SU-DHL-6 (cell line): ENCODE measurements at regions not wholly inside any gene's neighbourhood (a gene's known extent, or its start where the extent isn't known, plus 50 kb on each side); places are given as distances from the start of the nearest gene placed in this dataset.

Source experiments
- H2AFZ ChIP-seq: fragments of 200-600 bp; sonication (generic); 2 replicates; pipeline ENCODE4 v1.6.1; 2014; ENCODE audit warnings: low read depth, mild to moderate bottlenecking, moderate library complexity, mixed read lengths, antibody characterized with exemption, low read length; ENCODE audit not compliant: severe bottlenecking
- H3F3A ChIP-seq: fragments of 200-600 bp; shearing (Covaris generic); 2 replicates; pipeline ENCODE4 v1.6.0; 2016; ENCODE audit warnings: antibody characterized with exemption, mild to moderate bottlenecking; ENCODE audit not compliant: insufficient read depth
- H3K27ac ChIP-seq: fragments of 200-600 bp; sonication (generic); 2 replicates; pipeline ENCODE4 v1.5.1; 2016; ENCODE audit warnings: low read depth, mild to moderate bottlenecking, low read length, moderate library complexity, mixed read lengths
- H3K27me3 ChIP-seq: fragments of 200-600 bp; sonication (generic), shearing (Covaris generic); 2 replicates; pipeline ENCODE4 v1.6.0; 2014; ENCODE audit warnings: mild to moderate bottlenecking, low read length
- H3K36me3 ChIP-seq: fragments of 200-600 bp; sonication (generic); 2 replicates; pipeline ENCODE4 v1.6.1; 2014; ENCODE audit warnings: mild to moderate bottlenecking, low read length, mixed read lengths
- H3K4me2 ChIP-seq: fragments of 300-600, 200-600 bp; shearing (Covaris generic), sonication (generic); 2 replicates; pipeline ENCODE4 v1.6.0; 2014; ENCODE audit warnings: low read length, low read depth, mild to moderate bottlenecking; ENCODE audit not compliant: poor library complexity, severe bottlenecking
- H3K4me3 ChIP-seq: fragments of 200-600 bp; sonication (generic); 2 replicates; pipeline ENCODE4 v1.5.1; 2014; ENCODE audit warnings: antibody characterized with exemption, low read length, mild to moderate bottlenecking, mixed read lengths; ENCODE audit not compliant: insufficient read depth, poor library complexity, severe bottlenecking
- H3K79me2 ChIP-seq: fragments of 200-600 bp; sonication (generic); 2 replicates; pipeline ENCODE4 v1.6.1; 2014; ENCODE audit warnings: mild to moderate bottlenecking, low read length, moderate library complexity; ENCODE audit not compliant: insufficient read depth
- H3K9ac ChIP-seq: fragments of 200-600 bp; sonication (generic); 2 replicates; pipeline ENCODE4 v1.7.0; 2014; ENCODE audit warnings: mild to moderate bottlenecking, low read length
- H3K9me2 ChIP-seq: fragments of 200-600 bp; sonication (generic); replicated peaks from 2 replicates; pipeline ENCODE4 v1.6.1; 2014; ENCODE audit warnings: low read length; ENCODE audit not compliant: insufficient read depth
- H3K9me3 ChIP-seq: fragments of 200-600 bp; sonication (generic); 2 replicates; pipeline ENCODE4 v1.6.1; 2014; ENCODE audit warnings: low read length, mixed read lengths; ENCODE audit not compliant: insufficient read depth
- H4K20me1 ChIP-seq: fragments of 200-600 bp; sonication (generic); 2 replicates; pipeline ENCODE4 v1.6.1; 2014; ENCODE audit warnings: low read depth, mild to moderate bottlenecking, antibody characterized with exemption, low read length, moderate library complexity, mixed read lengths
- CTCF ChIP-seq: fragments of 200-600 bp; sonication (generic); IDR thresholded peaks from one replicate; pipeline ENCODE4 v1.5.1; 2017; ENCODE audit warnings: antibody characterized with exemption, mild to moderate bottlenecking, low read length, moderate library complexity; ENCODE audit not compliant: insufficient read depth, poor library complexity, severe bottlenecking
- EZH2phosphoT487 ChIP-seq: fragments of 200-600 bp; sonication (generic), shearing (Covaris generic); conservative IDR thresholded peaks from 2 replicates; pipeline ENCODE4 v1.6.1; 2018; ENCODE audit warnings: mild to moderate bottlenecking, antibody characterized with exemption, low read length, moderate library complexity, mixed read lengths

- no peaks in the 10 kb centered on the region for H3K9me3 ChIP-seq
- H3K4me2 ChIP-seq: no peak overlapping the region
- no peaks in the 10 kb centered on the region for H3K36me3 ChIP-seq
- no peaks in the 10 kb centered on the region for H4K20me1 ChIP-seq
- H3K27ac ChIP-seq: no peak overlapping the region
- no peaks in the 10 kb centered on the region for H3F3A ChIP-seq
- H2AFZ ChIP-seq: no peak overlapping the region
- H3K27me3 ChIP-seq: no peaks in the 10 kb centered on the region; the same call in 1 of the 2 replicates
- no peak for TF ChIP-seq CTCF
- TF ChIP-seq EZH2phosphoT487: no peak
- no peak overlapping the region for H3K4me3 ChIP-seq
- H3K9me2 ChIP-seq: no peaks in the 10 kb centered on the region
- no peaks in the 10 kb centered on the region for H3K79me2 ChIP-seq
- no peak overlapping the region for H3K9ac ChIP-seq
Observed at GRCh38 chr5:15133456-15133965, 261.9 kb upstream of the ANKH start.

- Histone ChIP-seq H3K4me3 (no peak overlapping the region), H3K9me3 (no peaks in the 10 kb centered on the region), H4K20me1 (no peaks in the 10 kb centered on the region), H3K9ac (no peak overlapping the region), H3K79me2 (no peaks in the 10 kb centered on the region), H3K36me3 (no peaks in the 10 kb centered on the region), H3K27me3 (no peaks in the 10 kb centered on the region), H3K4me2 (no peak overlapping the region), H3K27ac (no peak overlapping the region), H3F3A (no peaks in the 10 kb centered on the region), H2AFZ (no peak overlapping the region), H3K9me2 (no peaks in the 10 kb centered on the region)
- TF ChIP-seq CTCF: no peak
- TF ChIP-seq EZH2phosphoT487: no peak
Observed at GRCh38 chr5:15132816-15133405, 261.3 kb upstream of the ANKH start.

DNA sequence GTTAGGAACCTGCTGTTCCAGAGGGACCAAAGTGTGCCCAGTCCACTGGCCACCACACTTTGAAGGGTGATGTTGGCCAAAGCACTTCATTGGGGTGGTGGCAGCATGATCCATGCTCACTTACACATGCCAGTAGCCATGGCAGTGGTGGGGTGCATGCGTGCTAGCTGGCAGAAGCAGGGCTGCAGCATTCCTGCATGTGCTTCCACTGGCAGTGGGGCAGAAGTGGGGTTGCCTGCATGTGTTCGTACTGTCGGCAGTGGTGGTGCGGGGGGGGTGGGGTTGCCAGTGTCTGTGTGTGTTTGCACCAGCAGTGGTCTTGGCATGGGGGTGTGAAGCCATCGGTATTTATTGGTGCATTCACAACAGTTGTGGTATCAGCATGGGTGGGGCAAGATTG, 260.3 kb upstream of the ANKH start:
- Histone ChIP-seq H3K9me3 (no peaks in the 10 kb centered on the region), H3K27me3 (no peaks in the 10 kb centered on the region), H3K79me2 (no peaks in the 10 kb centered on the region), H3K27ac (no peak overlapping the region), H3K36me3 (no peaks in the 10 kb centered on the region), H3K4me3 (no peak overlapping the region), H3F3A (no peaks in the 10 kb centered on the region), H3K9ac (no peak overlapping the region), H2AFZ (no peak overlapping the region), H3K9me2 (no peaks in the 10 kb centered on the region), H4K20me1 (no peaks in the 10 kb centered on the region), H3K4me2 (no peak overlapping the region)
- TF ChIP-seq CTCF (no peak), EZH2phosphoT487 (no peak)
